Thoracic aorta (tissue), 2 donors: ENCODE measurements at regions not wholly inside any gene's neighbourhood (a gene's known extent, or its start where the extent isn't known, plus 50 kb on each side); places are given as distances from the start of the nearest gene placed in this dataset.

Experiments
- ATAC-seq: fragments of 150-250 bp; one replicate; pipeline ENCODE4 v1.8.0; 2017; ENCODE audit warnings: low read depth; ENCODE audit not compliant: insufficient number of reproducible peaks, low FRiP score
- DNase-seq: peaks from one replicate; pipeline ENCODE4 v3.0.0-alpha.2; 2020; ENCODE audit warnings: low spot score
- H3K27ac ChIP-seq, 2 donors: fragments of 200-600 bp; sonication (generic); 1 replicate in 1 of 2; 2 replicates in 1 of 2; pipeline ENCODE4 v1.5.1; 2016; ENCODE audit warnings: mild to moderate bottlenecking in 2 of 2, moderate library complexity in 2 of 2
- H3K27me3 ChIP-seq: fragments of 200-600 bp; sonication (generic); replicated peaks from 2 replicates; pipeline ENCODE4 v1.6.0; 2016; ENCODE audit warnings: mild to moderate bottlenecking; ENCODE audit not compliant: insufficient read depth
- H3K36me3 ChIP-seq: fragments of 200-600 bp; sonication (generic); one replicate; pipeline ENCODE4 v1.5.1; 2016
- H3K4me1 ChIP-seq, 2 donors: fragments of 200-600 bp; sonication (generic); 1 replicate in 1 of 2; 2 replicates in 1 of 2; pipeline versions ENCODE4 v1.5.1 to v1.6.0; 2016; ENCODE audit warnings: low read depth in 2 of 2, mild to moderate bottlenecking in 1 of 2; ENCODE audit not compliant: control insufficient read depth in 1 of 2
- H3K4me3 ChIP-seq: fragments of 200-600 bp; sonication (generic); 2 replicates; pipeline ENCODE4 v1.5.1; 2016; ENCODE audit warnings: mild to moderate bottlenecking
- H3K9me3 ChIP-seq: fragments of 200-600 bp; sonication (generic); 2 replicates; pipeline ENCODE4 v1.5.1; 2016
- TF ChIP-seq, protein P1 (sequence below): fragments of 200-600 bp; sonication (generic); IDR thresholded peaks from one replicate; pipeline ENCODE4 v1.5.1; 2019; ENCODE audit warnings: antibody characterized with exemption

DNA sequence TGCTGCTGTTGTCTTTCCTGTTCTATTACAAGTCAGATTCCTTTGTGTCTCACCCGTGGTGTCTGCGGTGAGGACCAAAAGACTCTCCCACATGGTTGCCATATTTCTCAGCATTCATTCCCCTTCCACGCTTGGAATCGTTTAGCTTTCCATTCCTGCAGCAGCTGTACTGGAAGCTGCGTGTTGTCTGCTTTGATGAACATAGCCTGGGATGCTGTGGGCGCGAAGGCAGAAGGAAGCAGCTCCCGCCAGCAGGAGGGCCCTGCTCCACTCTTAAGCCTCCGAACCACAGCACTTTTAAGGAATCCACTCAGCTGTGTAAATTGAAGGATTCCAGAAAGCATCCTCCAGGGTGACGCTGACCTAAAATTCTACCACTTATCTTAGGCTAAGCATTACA is 303.6 kb upstream of the PITRM1 start:
- H3K27me3 ChIP-seq, result no peaks in the 10 kb centered on the region
- H3K9me3 ChIP-seq, result no peaks in the 10 kb centered on the region
- H3K4me1 ChIP-seq, result peaks cover 3 to 6% of the 10 kb centered on the region in 2 donors
- H3K27ac ChIP-seq, result no peak overlapping the region
- DNase-seq (no peak), ATAC-seq (no peak)
- H3K36me3 ChIP-seq, result no peaks in the 10 kb centered on the region
- no peak overlapping the region for H3K4me3 ChIP-seq
- TF ChIP-seq, protein P1, sequence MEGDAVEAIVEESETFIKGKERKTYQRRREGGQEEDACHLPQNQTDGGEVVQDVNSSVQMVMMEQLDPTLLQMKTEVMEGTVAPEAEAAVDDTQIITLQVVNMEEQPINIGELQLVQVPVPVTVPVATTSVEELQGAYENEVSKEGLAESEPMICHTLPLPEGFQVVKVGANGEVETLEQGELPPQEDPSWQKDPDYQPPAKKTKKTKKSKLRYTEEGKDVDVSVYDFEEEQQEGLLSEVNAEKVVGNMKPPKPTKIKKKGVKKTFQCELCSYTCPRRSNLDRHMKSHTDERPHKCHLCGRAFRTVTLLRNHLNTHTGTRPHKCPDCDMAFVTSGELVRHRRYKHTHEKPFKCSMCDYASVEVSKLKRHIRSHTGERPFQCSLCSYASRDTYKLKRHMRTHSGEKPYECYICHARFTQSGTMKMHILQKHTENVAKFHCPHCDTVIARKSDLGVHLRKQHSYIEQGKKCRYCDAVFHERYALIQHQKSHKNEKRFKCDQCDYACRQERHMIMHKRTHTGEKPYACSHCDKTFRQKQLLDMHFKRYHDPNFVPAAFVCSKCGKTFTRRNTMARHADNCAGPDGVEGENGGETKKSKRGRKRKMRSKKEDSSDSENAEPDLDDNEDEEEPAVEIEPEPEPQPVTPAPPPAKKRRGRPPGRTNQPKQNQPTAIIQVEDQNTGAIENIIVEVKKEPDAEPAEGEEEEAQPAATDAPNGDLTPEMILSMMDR, result no peak

DNA sequence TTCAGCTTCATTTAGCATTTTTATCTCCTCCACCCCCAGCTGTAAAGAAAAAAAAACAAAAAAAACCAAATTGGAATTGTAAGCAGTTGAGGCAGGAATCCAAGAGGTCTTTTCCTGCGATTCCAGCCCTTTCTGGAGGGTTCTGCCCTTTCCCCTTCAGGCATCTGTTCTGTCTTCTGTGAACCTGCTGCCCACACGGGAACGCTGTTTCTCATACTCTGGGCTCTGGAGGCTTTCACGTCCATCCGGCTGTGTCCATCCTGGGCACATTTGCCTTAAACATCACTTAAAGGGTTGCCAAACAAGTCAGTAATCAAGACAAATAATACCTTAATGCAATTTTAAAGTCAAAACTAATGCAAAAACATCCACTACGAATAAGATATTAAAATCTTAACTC is 302.8 kb upstream of the PITRM1 start:
- TF ChIP-seq, protein P1, result no peak
- H3K4me3 ChIP-seq, result no peak overlapping the region
- H3K27me3 ChIP-seq, result no peaks in the 10 kb centered on the region
- H3K36me3 ChIP-seq, result no peaks in the 10 kb centered on the region
- DNase-seq (no peak), ATAC-seq (no peak)
- no peak overlapping the region for H3K27ac ChIP-seq
- H3K9me3 ChIP-seq, result no peaks in the 10 kb centered on the region
- peaks cover 3 to 6% of the 10 kb centered on the region in 2 donors for H3K4me1 ChIP-seq

GRCh38 chr10:3474266-3474665 is 301.7 kb upstream of the PITRM1 start:
- Histone ChIP-seq H3K27me3 (no peaks in the 10 kb centered on the region), H3K27ac (no peak overlapping the region), H3K4me1 (peaks cover 9 to 16% of the 10 kb centered on the region in 2 donors), H3K36me3 (no peaks in the 10 kb centered on the region), H3K9me3 (no peaks in the 10 kb centered on the region), H3K4me3 (no peak overlapping the region)
- DNase-seq, result no peak
- ATAC-seq, result no peak
- TF ChIP-seq, protein P1, result no peak

- ATAC-seq (no peak), DNase-seq (no peak)
- Histone ChIP-seq H3K27me3 (no peaks in the 10 kb centered on the region), H3K27ac (no peak overlapping the region), H3K4me1 (peaks cover 16 to 26% of the 10 kb centered on the region in 2 donors), H3K36me3 (no peaks in the 10 kb centered on the region), H3K4me3 (no peak overlapping the region), H3K9me3 (no peaks in the 10 kb centered on the region)
- TF ChIP-seq, protein P1, result no peak
These were observed 300.7 kb upstream of the PITRM1 start for GRCh38 chr10:3473271-3473670.

GRCh38 chr10:3472287-3473051 is 299.9 kb upstream of the PITRM1 start:
- DNase-seq (no peak), ATAC-seq (no peak)
- Histone ChIP-seq H3K27me3 (no peaks in the 10 kb centered on the region), H3K27ac (peak overlapping the region in 1 of 2 donors; percentile 19), H3K4me1 (peaks cover 16 to 34% of the 10 kb centered on the region in 2 donors), H3K36me3 (no peaks in the 10 kb centered on the region), H3K4me3 (peak overlapping the region; percentile 46), H3K9me3 (no peaks in the 10 kb centered on the region)
- TF ChIP-seq, protein P1, result no peak
